IMR-90 (cell line): ENCODE measurements at regions not wholly inside any gene's neighbourhood (a gene's known extent, or its start where the extent isn't known, plus 50 kb on each side); places are given as distances from the start of the nearest gene placed in this dataset.

Experiments
- CTCF ChIP-seq: conservative IDR thresholded peaks from 2 replicates; pipeline ENCODE4 v1.5.1; 2012; ENCODE audit warnings: mild to moderate bottlenecking, low read depth, low read length, improper control_type of control experiment
- ELK1 ChIP-seq: fragments of 150-350 bp; IDR thresholded peaks from 2 replicates; pipeline ENCODE4 v1.6.1; 2016; ENCODE audit warnings: low read depth, mild to moderate bottlenecking, low read length, moderate library complexity, borderline replicate concordance
- POLR2A ChIP-seq: IDR thresholded peaks from 2 replicates; pipeline ENCODE4 v1.6.1; 2012; ENCODE audit warnings: mild to moderate bottlenecking, low read depth, low read length
- RAD21 ChIP-seq: IDR thresholded peaks from 2 replicates; pipeline ENCODE4 v1.6.1; 2012; ENCODE audit warnings: low read length, improper control_type of control experiment
- SMC3 ChIP-seq: fragments of 150-350 bp; IDR thresholded peaks from 2 replicates; pipeline ENCODE4 v1.6.1; 2016; ENCODE audit warnings: low read depth, mild to moderate bottlenecking, antibody characterized with exemption, low read length, moderate library complexity

- no peak for TF ChIP-seq CTCF
- no peak for TF ChIP-seq SMC3
- TF ChIP-seq RAD21 = no peak
- TF ChIP-seq ELK1 = no peak
- no peak for TF ChIP-seq POLR2A
Observed at GRCh38 chr21:45592626-45593134, 50.4 kb upstream of the SLC19A1 start.
